ENCODE measurements at regions not wholly inside any gene's neighbourhood (a gene's known extent, or its start where the extent isn't known, plus 50 kb on each side); places are given as distances from the start of the nearest gene placed in this dataset.

- in situ Hi-C loops (cut with HindIII; ENCODE audit: low pct_unique_long_range_greater_than_20kb, low sequenced_read_pairs) = no loop called here
These were observed 168.7 kb upstream of the ITGB1 start for GRCh38 chr10:33126742-33127141.

GRCh38 chr10:33125522-33126517, 167.8 kb upstream of the ITGB1 start:
- no peak for DNase-seq (ENCODE audit: low read depth, low spot score)
- in situ Hi-C loops (cut with HindIII; ENCODE audit: low pct_unique_long_range_greater_than_20kb, low sequenced_read_pairs) = no loop called here

More at GRCh38 chr10:33126742-33127141, 168.7 kb upstream of the ITGB1 start:
- no peak for DNase-seq (ENCODE audit: low read depth, low spot score)

GRCh38 chr10:33125111-33125510, 167.1 kb upstream of the ITGB1 start:
- in situ Hi-C loops (cut with HindIII; ENCODE audit: low pct_unique_long_range_greater_than_20kb, low sequenced_read_pairs) = no loop called here
- no peak for DNase-seq (ENCODE audit: low read depth, low spot score)

GRCh38 chr10:33123680-33124079, 165.7 kb upstream of the ITGB1 start:
- no peak for DNase-seq (ENCODE audit: low read depth, low spot score)
- in situ Hi-C loops (cut with HindIII; ENCODE audit: low pct_unique_long_range_greater_than_20kb, low sequenced_read_pairs) = no loop called here

GRCh38 chr10:33122014-33122809, 164.2 kb upstream of the ITGB1 start:
- in situ Hi-C loops (cut with HindIII; ENCODE audit: low pct_unique_long_range_greater_than_20kb, low sequenced_read_pairs) = no loop called here
- DNase-seq (ENCODE audit: low read depth, low spot score) = no peak

- DNase-seq (ENCODE audit: low read depth, low spot score) = no peak
- in situ Hi-C loops (cut with HindIII; ENCODE audit: low pct_unique_long_range_greater_than_20kb, low sequenced_read_pairs) = no loop called here
These were observed 162.7 kb upstream of the ITGB1 start for GRCh38 chr10:33120700-33121099.

GRCh38 chr10:33120275-33120674, 162.2 kb upstream of the ITGB1 start:
- in situ Hi-C loops (cut with HindIII; ENCODE audit: low pct_unique_long_range_greater_than_20kb, low sequenced_read_pairs) = no loop called here
- DNase-seq (ENCODE audit: low read depth, low spot score) = no peak

- DNase-seq (ENCODE audit: low read depth, low spot score) = no peak
- in situ Hi-C loops (cut with HindIII; ENCODE audit: low pct_unique_long_range_greater_than_20kb, low sequenced_read_pairs) = no loop called here
These were observed 159.8 kb upstream of the ITGB1 start for GRCh38 chr10:33117816-33118215.

- in situ Hi-C loops (cut with HindIII; ENCODE audit: low pct_unique_long_range_greater_than_20kb, low sequenced_read_pairs) = no loop called here
- DNase-seq (ENCODE audit: low read depth, low spot score) = no peak
These were observed 159.2 kb upstream of the ITGB1 start for GRCh38 chr10:33117230-33117629.

- peak; percentile 68 for DNase-seq (ENCODE audit: low read depth, low spot score)
- in situ Hi-C loops (cut with HindIII; ENCODE audit: low pct_unique_long_range_greater_than_20kb, low sequenced_read_pairs) = no loop called here
These were observed 158.0 kb upstream of the ITGB1 start for GRCh38 chr10:33115738-33116719.

GRCh38 chr10:33114451-33114952, 156.5 kb upstream of the ITGB1 start:
- in situ Hi-C loops (cut with HindIII; ENCODE audit: low pct_unique_long_range_greater_than_20kb, low sequenced_read_pairs) = no loop called here
- no peak for DNase-seq (ENCODE audit: low read depth, low spot score)

GRCh38 chr10:33113466-33113865, 155.4 kb upstream of the ITGB1 start:
- in situ Hi-C loops (cut with HindIII; ENCODE audit: low pct_unique_long_range_greater_than_20kb, low sequenced_read_pairs) = no loop called here

GRCh38 chr10:33112831-33113455, 154.9 kb upstream of the ITGB1 start:
- DNase-seq (ENCODE audit: low read depth, low spot score) = no peak
- in situ Hi-C loops (cut with HindIII; ENCODE audit: low pct_unique_long_range_greater_than_20kb, low sequenced_read_pairs) = no loop called here

More at GRCh38 chr10:33113466-33113865, 155.4 kb upstream of the ITGB1 start:
- no peak for DNase-seq (ENCODE audit: low read depth, low spot score)

GRCh38 chr10:33111488-33112051, 153.5 kb upstream of the ITGB1 start:
- in situ Hi-C loops (cut with HindIII; ENCODE audit: low pct_unique_long_range_greater_than_20kb, low sequenced_read_pairs) = no loop called here
- no peak for DNase-seq (ENCODE audit: low read depth, low spot score)

GRCh38 chr10:33109788-33110469, 151.9 kb upstream of the ITGB1 start:
- in situ Hi-C loops (cut with HindIII; ENCODE audit: low pct_unique_long_range_greater_than_20kb, low sequenced_read_pairs) = no loop called here
- DNase-seq (ENCODE audit: low read depth, low spot score) = no peak

- no peak for DNase-seq (ENCODE audit: low read depth, low spot score)
- in situ Hi-C loops (cut with HindIII; ENCODE audit: low pct_unique_long_range_greater_than_20kb, low sequenced_read_pairs) = no loop called here
These were observed 151.4 kb upstream of the ITGB1 start for GRCh38 chr10:33109384-33109783.

All from SK-MEL-5 (cell line).